Testis (tissue), 2 donors: ENCODE measurements at regions not wholly inside any gene's neighbourhood (a gene's known extent, or its start where the extent isn't known, plus 50 kb on each side); places are given as distances from the start of the nearest gene placed in this dataset.

Experiments
- DNase-seq: peaks from one replicate; pipeline ENCODE4 v3.0.0-alpha.2; 2019
- H3K27ac ChIP-seq, 2 donors: fragments of 200-600 bp; sonication (generic); one replicate each; pipeline ENCODE4 v1.5.1; 2019
- H3K27me3 ChIP-seq: fragments of 200-600 bp; sonication (generic); one replicate; pipeline ENCODE4 v1.5.1; 2019
- H3K36me3 ChIP-seq: fragments of 200-600 bp; sonication (generic); one replicate; pipeline ENCODE4 v1.5.1; 2017; ENCODE audit warnings: low read depth; ENCODE audit errors: missing control alignments
- H3K4me1 ChIP-seq: fragments of 200-600 bp; sonication (generic); one replicate; pipeline ENCODE4 v1.5.1; 2019
- H3K4me3 ChIP-seq, 2 donors: fragments of 200-600 bp; sonication (generic); one replicate each; pipeline ENCODE4 v1.5.1; 2017 to 2019
- H3K9me3 ChIP-seq: fragments of 200-600 bp; sonication (generic); one replicate; pipeline ENCODE4 v1.5.1; 2017
- POLR2A ChIP-seq: fragments of 450-650 bp; IDR thresholded peaks from one replicate; pipeline ENCODE4 v1.6.1; 2017; ENCODE audit warnings: antibody characterized with exemption, mild to moderate bottlenecking, moderate library complexity
- WGBS, 2 donors: methylation state at CpG; one replicate each; pipeline ENCODE4 v1.1.5; 2018; 5-methylcytosine and 5-hydroxymethylcytosine counted together
- intact Hi-C: fragments of 100-400 bp; cut with DNase I; formaldehyde crosslinking; loops from one replicate; pipeline ENCODE4 v1.15.1; 2023; ENCODE audit warnings: low total_unique reads
- TF ChIP-seq, protein P1 (sequence below), 3 experiments: fragments of 450-650 bp in 2 of 3; fragments of 200-600 bp in 1 of 3; sonication (generic) in 1 of 3; IDR thresholded peaks; one replicate each; pipeline ENCODE4 v1.5.1; 2016 to 2019; ENCODE audit warnings: antibody characterized with exemption in 3 of 3, mild to moderate bottlenecking in 2 of 3, moderate library complexity in 1 of 3

DNA sequence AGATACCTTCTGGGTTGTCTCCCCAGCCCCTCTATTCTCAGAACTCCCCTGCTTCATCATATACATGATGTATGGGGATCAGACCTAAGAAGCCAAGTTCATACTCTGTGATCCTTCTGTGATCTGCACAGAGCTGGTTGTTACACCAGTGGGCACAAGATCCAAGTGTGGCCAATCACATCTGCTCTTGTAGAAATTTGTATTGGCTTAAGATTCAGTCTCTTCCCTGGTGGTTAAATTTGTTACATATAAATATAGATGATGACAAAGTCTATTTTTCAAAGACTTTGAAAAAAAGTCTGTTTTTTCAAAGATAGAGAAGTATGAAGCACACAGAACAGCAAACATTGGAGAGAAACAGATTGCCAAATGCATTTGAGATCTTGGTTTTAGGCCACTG is 135.8 kb upstream of the FGGY start:
- DNase-seq = no peak
- Histone ChIP-seq H3K9me3 (no peaks in the 10 kb centered on the region), H3K27ac (no peak overlapping the region), H3K36me3 (no peaks in the 10 kb centered on the region), H3K27me3 (no peaks in the 10 kb centered on the region), H3K4me1 (no peaks in the 10 kb centered on the region), H3K4me3 (no peak overlapping the region)
- TF ChIP-seq, protein P1, sequence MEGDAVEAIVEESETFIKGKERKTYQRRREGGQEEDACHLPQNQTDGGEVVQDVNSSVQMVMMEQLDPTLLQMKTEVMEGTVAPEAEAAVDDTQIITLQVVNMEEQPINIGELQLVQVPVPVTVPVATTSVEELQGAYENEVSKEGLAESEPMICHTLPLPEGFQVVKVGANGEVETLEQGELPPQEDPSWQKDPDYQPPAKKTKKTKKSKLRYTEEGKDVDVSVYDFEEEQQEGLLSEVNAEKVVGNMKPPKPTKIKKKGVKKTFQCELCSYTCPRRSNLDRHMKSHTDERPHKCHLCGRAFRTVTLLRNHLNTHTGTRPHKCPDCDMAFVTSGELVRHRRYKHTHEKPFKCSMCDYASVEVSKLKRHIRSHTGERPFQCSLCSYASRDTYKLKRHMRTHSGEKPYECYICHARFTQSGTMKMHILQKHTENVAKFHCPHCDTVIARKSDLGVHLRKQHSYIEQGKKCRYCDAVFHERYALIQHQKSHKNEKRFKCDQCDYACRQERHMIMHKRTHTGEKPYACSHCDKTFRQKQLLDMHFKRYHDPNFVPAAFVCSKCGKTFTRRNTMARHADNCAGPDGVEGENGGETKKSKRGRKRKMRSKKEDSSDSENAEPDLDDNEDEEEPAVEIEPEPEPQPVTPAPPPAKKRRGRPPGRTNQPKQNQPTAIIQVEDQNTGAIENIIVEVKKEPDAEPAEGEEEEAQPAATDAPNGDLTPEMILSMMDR (IDR thresholded peaks at IDR 0.05) = no peak
- no peak for TF ChIP-seq POLR2A
- intact Hi-C loops = no loop called here

DNA sequence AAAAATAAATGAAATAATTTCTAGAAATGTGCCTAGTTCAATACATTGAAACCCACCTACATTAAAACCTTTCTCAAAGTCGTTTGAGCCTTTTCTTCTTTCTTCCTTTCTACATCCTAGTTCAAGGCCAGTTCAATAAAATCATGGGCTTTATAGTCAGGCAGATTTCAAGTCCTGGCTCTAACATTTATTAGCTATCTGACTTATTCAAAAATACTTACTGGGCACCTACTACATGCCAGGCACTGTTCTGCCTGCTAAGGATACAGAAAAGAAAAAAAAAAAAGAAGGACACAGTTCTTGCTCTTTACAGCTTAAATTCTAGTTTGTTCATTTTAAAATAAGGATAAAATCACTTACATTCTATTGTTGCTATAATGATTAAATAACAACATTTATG is 134.2 kb upstream of the FGGY start:
- H3K36me3 ChIP-seq = no peaks in the 10 kb centered on the region
- no peaks in the 10 kb centered on the region for H3K4me1 ChIP-seq
- no peak for TF ChIP-seq POLR2A
- TF ChIP-seq, protein P1 (IDR thresholded peaks at IDR 0.05) = no peak
- WGBS, 2 donors = 17 to 24% methylated on average over 1 of the region's 1 CpG
- H3K9me3 ChIP-seq = no peaks in the 10 kb centered on the region
- H3K27me3 ChIP-seq = no peaks in the 10 kb centered on the region
- intact Hi-C loops = no loop called here
- H3K4me3 ChIP-seq = no peak overlapping the region
- H3K27ac ChIP-seq = no peak overlapping the region
- DNase-seq = no peak

DNA sequence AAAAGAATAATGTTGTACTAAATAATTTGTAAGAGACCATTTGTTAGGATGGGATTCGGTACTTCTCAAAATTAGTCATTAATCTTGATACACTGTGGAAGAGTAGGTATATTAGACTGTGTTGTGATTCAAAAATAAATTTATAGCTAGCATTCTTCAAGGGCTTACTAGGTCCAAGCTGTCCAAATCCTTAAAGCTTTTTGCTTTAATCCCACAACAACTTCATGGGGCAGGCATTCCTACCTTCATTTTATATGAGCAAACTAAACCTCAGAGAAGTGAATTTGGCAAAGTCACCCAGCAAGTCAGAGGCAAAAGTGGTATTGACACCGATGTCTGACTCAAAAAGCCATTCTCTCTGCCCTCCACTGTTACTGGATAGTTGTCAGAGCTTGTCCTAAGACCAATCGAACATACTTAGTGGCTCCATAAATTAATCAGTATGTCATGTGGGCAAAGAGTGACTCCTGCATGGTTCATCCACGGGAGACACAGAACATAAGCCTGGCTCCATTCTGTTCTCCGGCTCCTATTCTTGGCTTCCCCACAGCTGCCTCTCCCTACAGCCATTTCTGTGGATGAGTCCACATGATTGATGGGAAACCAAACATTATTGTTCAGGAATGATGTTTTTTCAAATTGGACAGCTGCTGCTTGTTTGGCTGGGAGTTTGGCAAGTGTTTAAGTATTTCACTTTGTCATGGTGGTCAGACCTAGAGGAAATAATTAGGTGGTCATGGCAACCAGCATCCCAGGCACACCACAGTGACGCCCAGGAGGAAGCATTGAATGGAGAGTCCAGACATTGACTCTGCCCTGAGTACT is 133.4 kb upstream of the FGGY start:
- 70 to 73% methylated on average over 6 of the region's 6 CpGs for WGBS, 2 donors
- no peaks in the 10 kb centered on the region for H3K9me3 ChIP-seq
- H3K36me3 ChIP-seq = no peaks in the 10 kb centered on the region
- DNase-seq = no peak
- intact Hi-C loops = no loop called here
- H3K27ac ChIP-seq = no peak overlapping the region
- no peak overlapping the region for H3K4me3 ChIP-seq
- H3K4me1 ChIP-seq = no peaks in the 10 kb centered on the region
- H3K27me3 ChIP-seq = no peaks in the 10 kb centered on the region
- TF ChIP-seq POLR2A = no peak
- TF ChIP-seq, protein P1 (IDR thresholded peaks at IDR 0.05) = no peak

DNA sequence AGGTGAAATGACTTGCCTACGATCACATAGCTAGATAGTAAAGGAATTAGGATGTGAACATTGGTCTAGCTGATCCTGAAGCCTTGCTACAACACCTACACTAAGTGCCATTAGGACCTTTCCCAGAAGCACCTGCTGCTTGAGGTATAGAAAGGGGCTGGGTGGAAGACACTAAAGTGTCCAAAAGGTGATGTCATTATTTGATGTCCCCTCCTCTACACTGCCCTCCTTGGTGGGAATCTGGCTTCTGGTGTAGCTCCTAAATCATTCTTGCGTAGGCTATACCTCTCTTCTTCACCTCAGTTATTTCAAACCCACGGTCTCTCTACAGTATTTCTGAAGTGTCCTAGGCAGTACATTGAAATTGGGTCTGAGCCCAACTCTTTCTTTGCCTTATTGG is 132.5 kb upstream of the FGGY start:
- Histone ChIP-seq H3K27ac (no peak overlapping the region), H3K4me3 (no peak overlapping the region), H3K4me1 (no peaks in the 10 kb centered on the region), H3K36me3 (no peaks in the 10 kb centered on the region), H3K9me3 (no peaks in the 10 kb centered on the region), H3K27me3 (no peaks in the 10 kb centered on the region)
- DNase-seq = no peak
- 59 to 89% methylated on average over 2 to 3 of the region's 3 CpGs for WGBS, 2 donors
- intact Hi-C loops = no loop called here
- TF ChIP-seq, protein P1 (IDR thresholded peaks at IDR 0.05) = no peak
- no peak for TF ChIP-seq POLR2A

DNA sequence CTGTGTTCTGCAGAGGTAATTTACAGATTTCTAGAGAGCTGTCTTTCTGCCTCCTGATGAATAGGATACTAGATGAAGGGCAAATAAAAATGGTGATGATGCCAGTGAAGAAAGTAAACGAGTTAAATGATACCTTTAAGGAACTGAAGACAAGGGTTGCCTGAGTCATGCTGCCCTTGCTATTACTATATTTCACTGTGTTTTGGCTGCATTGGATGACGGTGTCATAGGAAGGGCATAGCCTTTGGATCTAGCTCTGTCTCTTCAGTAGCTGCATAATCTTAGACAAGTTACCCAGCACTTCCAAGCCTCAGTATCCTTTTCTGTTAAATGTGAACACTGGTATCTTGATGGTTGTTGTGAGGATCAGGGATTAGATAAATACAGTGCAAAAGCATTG is 131.5 kb upstream of the FGGY start:
- Histone ChIP-seq H3K36me3 (no peaks in the 10 kb centered on the region), H3K4me1 (no peaks in the 10 kb centered on the region), H3K4me3 (no peak overlapping the region), H3K27me3 (no peaks in the 10 kb centered on the region), H3K27ac (no peak overlapping the region), H3K9me3 (no peaks in the 10 kb centered on the region)
- DNase-seq = no peak
- intact Hi-C loops = no loop called here
- no peak for TF ChIP-seq POLR2A
- TF ChIP-seq, protein P1 (IDR thresholded peaks at IDR 0.05) = no peak
- WGBS, 2 donors = 34 to 42% methylated on average over 2 of the region's 2 CpGs
